HG02981 (cell line): ENCODE measurements at regions not wholly inside any gene's neighbourhood (a gene's known extent, or its start where the extent isn't known, plus 50 kb on each side); places are given as distances from the start of the nearest gene placed in this dataset.

Experiments used
- ATAC-seq: cut with Tn5 transposase; IDR thresholded peaks from one replicate; pipeline ENCODE4 v1.9.1; 2021; ENCODE audit warnings: mild to moderate bottlenecking, moderate library complexity; ENCODE audit not compliant: unreplicated experiment

GRCh38 chr4:130249002-130249401, 1153.0 kb downstream of the C4orf33 start:
- no peak for ATAC-seq

- ATAC-seq: no peak
Observed at GRCh38 chr4:130257271-130257670, 1161.3 kb downstream of the C4orf33 start.

GRCh38 chr4:130266814-130267213, 1170.9 kb downstream of the C4orf33 start:
- no peak for ATAC-seq

- no peak for ATAC-seq
Observed at GRCh38 chr4:130288576-130288975, 1192.6 kb downstream of the C4orf33 start.

GRCh38 chr4:130293692-130294091, 1197.7 kb downstream of the C4orf33 start:
- no peak for ATAC-seq

- ATAC-seq: no peak
Observed at GRCh38 chr4:130296448-130296847, 1200.5 kb downstream of the C4orf33 start.

GRCh38 chr4:130306566-130306965, 1210.6 kb downstream of the C4orf33 start:
- no peak for ATAC-seq

GRCh38 chr4:130309221-130309620, 1213.3 kb downstream of the C4orf33 start:
- no peak for ATAC-seq

- ATAC-seq: no peak
Observed at GRCh38 chr4:130322439-130322838, 1226.5 kb downstream of the C4orf33 start.

GRCh38 chr4:130329036-130329435, 1233.1 kb downstream of the C4orf33 start:
- ATAC-seq: no peak

- no peak for ATAC-seq
Observed at GRCh38 chr4:130333241-130333759, 1237.3 kb downstream of the C4orf33 start.

- no peak for ATAC-seq
Observed at GRCh38 chr4:130335417-130336194, 1239.7 kb downstream of the C4orf33 start.

- peak; percentile 87 for ATAC-seq
Observed at GRCh38 chr4:130336585-130337217, 1240.7 kb downstream of the C4orf33 start.

GRCh38 chr4:130338851-130339250, 1242.9 kb downstream of the C4orf33 start:
- no peak for ATAC-seq

- no peak for ATAC-seq
Observed at GRCh38 chr4:130349745-130350144, 1253.8 kb downstream of the C4orf33 start.

- no peak for ATAC-seq
Observed at GRCh38 chr4:130356873-130357272, 1260.9 kb downstream of the C4orf33 start.

- no peak for ATAC-seq
Observed at GRCh38 chr4:130359542-130359941, 1263.6 kb downstream of the C4orf33 start.

- no peak for ATAC-seq
Observed at GRCh38 chr4:130361616-130362015, 1265.7 kb downstream of the C4orf33 start.

- ATAC-seq: no peak
Observed at GRCh38 chr4:130368668-130369067, 1272.7 kb downstream of the C4orf33 start.

- ATAC-seq: no peak
Observed at GRCh38 chr4:130393231-130393630, 1297.3 kb downstream of the C4orf33 start.

- ATAC-seq: no peak
Observed at GRCh38 chr4:130393642-130394041, 1297.7 kb downstream of the C4orf33 start.

GRCh38 chr4:130395871-130396270, 1299.9 kb downstream of the C4orf33 start:
- no peak for ATAC-seq
